ENCODE measurements at regions not wholly inside any gene's neighbourhood (a gene's known extent, or its start where the extent isn't known, plus 50 kb on each side); places are given as distances from the start of the nearest gene placed in this dataset.

GRCh38 chr4:124092541-124092984 is 620.0 kb downstream of the ANKRD50 start:
- Histone ChIP-seq H3K4me1 (ENCODE audit: control insufficient read depth in 1 of 2, insufficient read depth in 2 of 2, low read depth in 1 of 2, low read length in 1 of 2) (no peaks in the 10 kb centered on the region), H3F3A (replicated peaks; ENCODE audit: insufficient read depth) (no peaks in the 10 kb centered on the region), H3K36me3 (replicated peaks in 1 of 2; ENCODE audit: control insufficient read depth in 1 of 2, insufficient read depth in 2 of 2, low read length in 1 of 2) (no peaks in the 10 kb centered on the region), H3K4me2 (no peak overlapping the region), H3K4me3 (ENCODE audit: low read depth in 2 of 2, low read length in 1 of 2) (no peak overlapping the region), H2AFZ (ENCODE audit: low read depth) (no peak overlapping the region), H3K9me3 (no peaks in the 10 kb centered on the region), H3K27ac (ENCODE audit: low read depth in 2 of 2, low read length in 1 of 2) (no peak overlapping the region), H3K9me2 (0 out of 2 replicates have a peak, but pooled peaks cover 3% of the 10 kb centered on the region), H3K27me3 (ENCODE audit: insufficient read depth) (no peaks in the 10 kb centered on the region), H3K9ac (no peak overlapping the region), H3K79me2 (ENCODE audit: insufficient read depth) (no peaks in the 10 kb centered on the region), H4K20me1 (ENCODE audit: insufficient read depth) (no peaks in the 10 kb centered on the region)
- TF ChIP-seq GABPA (IDR thresholded peaks at IDR 0.05; ENCODE audit: low read depth) (no peak), POLR2AphosphoS5 (IDR thresholded peaks at IDR 0.05; ENCODE audit: low read depth, low read length) (no peak), EZH2phosphoT487 (IDR thresholded peaks at IDR 0.05; ENCODE audit: borderline replicate concordance, low read depth) (no peak), MEF2A (IDR thresholded peaks at IDR 0.05; ENCODE audit: borderline replicate concordance, low read depth) (no peak), RXRA (IDR thresholded peaks at IDR 0.05; ENCODE audit: borderline replicate concordance, low read depth) (no peak), GATA2 (CRISPR knock-in tag; IDR thresholded peaks at IDR 0.05) (no peak), MAX (IDR thresholded peaks at IDR 0.05; ENCODE audit: low read depth) (no peak), FOXM1 (IDR thresholded peaks at IDR 0.05; ENCODE audit: low read depth) (no peak), FOSL2 (IDR thresholded peaks at IDR 0.05; ENCODE audit: borderline replicate concordance, low read depth) (no peak), USF1 (IDR thresholded peaks at IDR 0.05; ENCODE audit: borderline replicate concordance, low read depth) (no peak), ZBTB33 (IDR thresholded peaks at IDR 0.05; ENCODE audit: borderline replicate concordance, low read depth) (no peak), CHD2 (IDR thresholded peaks at IDR 0.05; ENCODE audit: low read length, partially characterized antibody) (no peak), PBX3 (IDR thresholded peaks at IDR 0.05) (no peak), NRF1 (IDR thresholded peaks at IDR 0.05; ENCODE audit: low read depth, low read length) (no peak), TAF1 (IDR thresholded peaks at IDR 0.05; ENCODE audit: borderline replicate concordance, low read depth, low read length) (no peak), RAD21 (IDR thresholded peaks at IDR 0.05; ENCODE audit: low read length) (no peak)
- CTCF ChIA-PET: no interaction called here
- WGBS (ENCODE audit: low lambda C conversion rate): 67% methylated on average over 2 of the region's 2 CpGs
- POLR2A ChIA-PET: no interaction called here
- DNase-seq: no peak

Measured in SK-N-SH (cell line).